ENCODE measurements at regions not wholly inside any gene's neighbourhood (a gene's known extent, or its start where the extent isn't known, plus 50 kb on each side); places are given as distances from the start of the nearest gene placed in this dataset.

- no peaks in the 10 kb centered on the region for H3K9me3 ChIP-seq (ENCODE audit: low read depth, low read length)
- H3K4me3 ChIP-seq (ENCODE audit: insufficient read depth, low read length), result no peak overlapping the region
- H3K27me3 ChIP-seq (ENCODE audit: insufficient read depth, low read length), result no peaks in the 10 kb centered on the region
- no peak for TF ChIP-seq CTCF (IDR thresholded peaks at IDR 0.05; ENCODE audit: extremely low read depth, low read depth, low read length)
- no peaks in the 10 kb centered on the region for H4K20me1 ChIP-seq (ENCODE audit: insufficient read depth, low read length)
- no peak for DNase-seq (ENCODE audit: insufficient read length, low spot score, missing footprints)
- H2AFZ ChIP-seq (ENCODE audit: low read length), result no peak overlapping the region
- H3K36me3 ChIP-seq (ENCODE audit: insufficient read depth, low read length), result no peaks in the 10 kb centered on the region
- H3K4me2 ChIP-seq (ENCODE audit: insufficient read depth, low read length), result no peak overlapping the region
- no peaks in the 10 kb centered on the region for H3K4me1 ChIP-seq (ENCODE audit: insufficient read depth, low read length)
- no peak overlapping the region for H3K27ac ChIP-seq (ENCODE audit: low read depth, low read length)
- no peaks in the 10 kb centered on the region for H3K79me2 ChIP-seq (ENCODE audit: insufficient read depth, low read length)
Observed at GRCh38 chr6:23394681-23395080, 731.3 kb upstream of the NRSN1 start.

GRCh38 chr6:23395381-23395780 is 730.6 kb upstream of the NRSN1 start:
- Histone ChIP-seq H4K20me1 (ENCODE audit: insufficient read depth, low read length) (no peaks in the 10 kb centered on the region), H3K9me3 (ENCODE audit: low read depth, low read length) (no peaks in the 10 kb centered on the region), H3K27me3 (ENCODE audit: insufficient read depth, low read length) (no peaks in the 10 kb centered on the region), H3K4me1 (ENCODE audit: insufficient read depth, low read length) (no peaks in the 10 kb centered on the region), H3K79me2 (ENCODE audit: insufficient read depth, low read length) (no peaks in the 10 kb centered on the region), H3K4me2 (ENCODE audit: insufficient read depth, low read length) (no peak overlapping the region), H3K36me3 (ENCODE audit: insufficient read depth, low read length) (no peaks in the 10 kb centered on the region), H2AFZ (ENCODE audit: low read length) (no peak overlapping the region), H3K4me3 (ENCODE audit: insufficient read depth, low read length) (no peak overlapping the region), H3K27ac (ENCODE audit: low read depth, low read length) (no peak overlapping the region)
- no peak for TF ChIP-seq CTCF (IDR thresholded peaks at IDR 0.05; ENCODE audit: extremely low read depth, low read depth, low read length)
- DNase-seq (ENCODE audit: insufficient read length, low spot score, missing footprints), result no peak

- TF ChIP-seq CTCF (IDR thresholded peaks at IDR 0.05; ENCODE audit: extremely low read depth, low read depth, low read length), result no peak
- Histone ChIP-seq H3K4me2 (ENCODE audit: insufficient read depth, low read length) (no peak overlapping the region), H3K4me3 (ENCODE audit: insufficient read depth, low read length) (no peak overlapping the region), H3K27ac (ENCODE audit: low read depth, low read length) (no peak overlapping the region), H3K27me3 (ENCODE audit: insufficient read depth, low read length) (no peaks in the 10 kb centered on the region), H4K20me1 (ENCODE audit: insufficient read depth, low read length) (no peaks in the 10 kb centered on the region), H3K79me2 (ENCODE audit: insufficient read depth, low read length) (no peaks in the 10 kb centered on the region), H3K36me3 (ENCODE audit: insufficient read depth, low read length) (no peaks in the 10 kb centered on the region), H3K4me1 (ENCODE audit: insufficient read depth, low read length) (no peaks in the 10 kb centered on the region), H2AFZ (ENCODE audit: low read length) (no peak overlapping the region), H3K9me3 (ENCODE audit: low read depth, low read length) (no peaks in the 10 kb centered on the region)
- DNase-seq (ENCODE audit: insufficient read length, low spot score, missing footprints), result no peak
Observed at GRCh38 chr6:23396949-23397348, 729.1 kb upstream of the NRSN1 start.

- H3K36me3 ChIP-seq (ENCODE audit: insufficient read depth, low read length), result no peaks in the 10 kb centered on the region
- H3K27me3 ChIP-seq (ENCODE audit: insufficient read depth, low read length), result no peaks in the 10 kb centered on the region
- no peak overlapping the region for H3K27ac ChIP-seq (ENCODE audit: low read depth, low read length)
- H3K4me3 ChIP-seq (ENCODE audit: insufficient read depth, low read length), result no peak overlapping the region
- no peaks in the 10 kb centered on the region for H3K4me1 ChIP-seq (ENCODE audit: insufficient read depth, low read length)
- no peaks in the 10 kb centered on the region for H3K79me2 ChIP-seq (ENCODE audit: insufficient read depth, low read length)
- DNase-seq (ENCODE audit: insufficient read length, low spot score, missing footprints), result no peak
- no peak overlapping the region for H2AFZ ChIP-seq (ENCODE audit: low read length)
- no peak for TF ChIP-seq CTCF (IDR thresholded peaks at IDR 0.05; ENCODE audit: extremely low read depth, low read depth, low read length)
- no peak overlapping the region for H3K4me2 ChIP-seq (ENCODE audit: insufficient read depth, low read length)
- no peaks in the 10 kb centered on the region for H4K20me1 ChIP-seq (ENCODE audit: insufficient read depth, low read length)
- no peaks in the 10 kb centered on the region for H3K9me3 ChIP-seq (ENCODE audit: low read depth, low read length)
Observed at GRCh38 chr6:23403460-23403859, 722.6 kb upstream of the NRSN1 start.

All from osteoblast (primary cell).